ENCODE measurements at regions not wholly inside any gene's neighbourhood (a gene's known extent, or its start where the extent isn't known, plus 50 kb on each side); places are given as distances from the start of the nearest gene placed in this dataset.

DNA sequence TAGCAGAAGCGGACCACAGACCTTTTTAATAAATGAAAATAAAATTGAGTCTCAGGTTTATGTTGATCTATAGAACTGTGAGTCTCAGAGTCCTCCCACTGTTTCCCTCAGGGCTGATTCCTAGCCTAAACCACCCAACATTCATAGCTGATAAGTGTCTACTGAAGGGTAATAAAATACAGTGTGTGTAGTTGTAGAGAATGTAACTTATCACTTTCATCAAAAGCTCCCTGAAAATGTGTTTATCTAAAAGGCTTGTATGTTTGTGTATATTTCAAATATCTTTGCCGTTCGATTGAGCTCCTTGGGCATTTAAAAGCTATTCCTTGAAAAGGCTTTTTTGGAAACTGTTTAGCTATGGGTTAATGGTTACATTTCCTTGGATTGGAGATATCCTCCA lies 740.3 kb upstream of the SOX9 start:
- no peak for TF ChIP-seq POLR2AphosphoS5 (IDR thresholded peaks at IDR 0.05; ENCODE audit: low read depth, low read length)
- TF ChIP-seq, protein P1, sequence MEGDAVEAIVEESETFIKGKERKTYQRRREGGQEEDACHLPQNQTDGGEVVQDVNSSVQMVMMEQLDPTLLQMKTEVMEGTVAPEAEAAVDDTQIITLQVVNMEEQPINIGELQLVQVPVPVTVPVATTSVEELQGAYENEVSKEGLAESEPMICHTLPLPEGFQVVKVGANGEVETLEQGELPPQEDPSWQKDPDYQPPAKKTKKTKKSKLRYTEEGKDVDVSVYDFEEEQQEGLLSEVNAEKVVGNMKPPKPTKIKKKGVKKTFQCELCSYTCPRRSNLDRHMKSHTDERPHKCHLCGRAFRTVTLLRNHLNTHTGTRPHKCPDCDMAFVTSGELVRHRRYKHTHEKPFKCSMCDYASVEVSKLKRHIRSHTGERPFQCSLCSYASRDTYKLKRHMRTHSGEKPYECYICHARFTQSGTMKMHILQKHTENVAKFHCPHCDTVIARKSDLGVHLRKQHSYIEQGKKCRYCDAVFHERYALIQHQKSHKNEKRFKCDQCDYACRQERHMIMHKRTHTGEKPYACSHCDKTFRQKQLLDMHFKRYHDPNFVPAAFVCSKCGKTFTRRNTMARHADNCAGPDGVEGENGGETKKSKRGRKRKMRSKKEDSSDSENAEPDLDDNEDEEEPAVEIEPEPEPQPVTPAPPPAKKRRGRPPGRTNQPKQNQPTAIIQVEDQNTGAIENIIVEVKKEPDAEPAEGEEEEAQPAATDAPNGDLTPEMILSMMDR (IDR thresholded peaks at IDR 0.05): no peak
- TF ChIP-seq TCF7L2 (IDR thresholded peaks at IDR 0.05; ENCODE audit: low read depth, low read length): no peak
- TF ChIP-seq, protein P2, sequence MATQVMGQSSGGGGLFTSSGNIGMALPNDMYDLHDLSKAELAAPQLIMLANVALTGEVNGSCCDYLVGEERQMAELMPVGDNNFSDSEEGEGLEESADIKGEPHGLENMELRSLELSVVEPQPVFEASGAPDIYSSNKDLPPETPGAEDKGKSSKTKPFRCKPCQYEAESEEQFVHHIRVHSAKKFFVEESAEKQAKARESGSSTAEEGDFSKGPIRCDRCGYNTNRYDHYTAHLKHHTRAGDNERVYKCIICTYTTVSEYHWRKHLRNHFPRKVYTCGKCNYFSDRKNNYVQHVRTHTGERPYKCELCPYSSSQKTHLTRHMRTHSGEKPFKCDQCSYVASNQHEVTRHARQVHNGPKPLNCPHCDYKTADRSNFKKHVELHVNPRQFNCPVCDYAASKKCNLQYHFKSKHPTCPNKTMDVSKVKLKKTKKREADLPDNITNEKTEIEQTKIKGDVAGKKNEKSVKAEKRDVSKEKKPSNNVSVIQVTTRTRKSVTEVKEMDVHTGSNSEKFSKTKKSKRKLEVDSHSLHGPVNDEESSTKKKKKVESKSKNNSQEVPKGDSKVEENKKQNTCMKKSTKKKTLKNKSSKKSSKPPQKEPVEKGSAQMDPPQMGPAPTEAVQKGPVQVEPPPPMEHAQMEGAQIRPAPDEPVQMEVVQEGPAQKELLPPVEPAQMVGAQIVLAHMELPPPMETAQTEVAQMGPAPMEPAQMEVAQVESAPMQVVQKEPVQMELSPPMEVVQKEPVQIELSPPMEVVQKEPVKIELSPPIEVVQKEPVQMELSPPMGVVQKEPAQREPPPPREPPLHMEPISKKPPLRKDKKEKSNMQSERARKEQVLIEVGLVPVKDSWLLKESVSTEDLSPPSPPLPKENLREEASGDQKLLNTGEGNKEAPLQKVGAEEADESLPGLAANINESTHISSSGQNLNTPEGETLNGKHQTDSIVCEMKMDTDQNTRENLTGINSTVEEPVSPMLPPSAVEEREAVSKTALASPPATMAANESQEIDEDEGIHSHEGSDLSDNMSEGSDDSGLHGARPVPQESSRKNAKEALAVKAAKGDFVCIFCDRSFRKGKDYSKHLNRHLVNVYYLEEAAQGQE (IDR thresholded peaks at IDR 0.05; ENCODE audit: insufficient read depth in 1 of 2, low read depth in 2 of 2, low read length in 1 of 2): no peak
- TF ChIP-seq SIN3A (IDR thresholded peaks at IDR 0.05; ENCODE audit: borderline replicate concordance, insufficient read depth, low read depth, low read length): no peak

All from Panc1 (cell line).